ENCODE measurements at regions not wholly inside any gene's neighbourhood (a gene's known extent, or its start where the extent isn't known, plus 50 kb on each side); places are given as distances from the start of the nearest gene placed in this dataset.

DNA sequence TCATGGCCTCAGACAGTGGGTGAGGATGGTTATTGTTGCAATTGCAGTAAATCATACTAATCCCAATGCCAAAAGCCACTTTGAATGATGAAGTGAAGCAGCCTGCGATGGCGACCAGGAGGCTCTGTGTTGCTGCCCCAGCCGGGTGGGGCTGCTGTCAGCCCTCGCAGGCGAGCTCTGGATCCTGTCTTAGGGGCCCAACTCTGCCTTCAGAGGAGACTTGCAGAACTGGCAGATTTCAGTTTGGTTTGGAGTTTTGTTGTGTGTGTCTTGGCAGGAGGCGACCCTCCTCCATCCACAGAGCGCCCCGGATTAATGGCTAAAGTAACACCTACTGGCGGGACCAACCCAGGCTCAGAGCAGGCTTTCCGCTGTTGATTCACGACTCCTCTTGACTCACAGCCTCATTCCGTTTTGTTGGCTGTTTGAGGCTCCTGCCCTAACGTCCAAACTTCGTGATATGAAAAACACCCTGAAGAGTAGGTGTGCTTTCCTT, 67.9 kb upstream of the BMPER start:
- TF ChIP-seq, protein P1, sequence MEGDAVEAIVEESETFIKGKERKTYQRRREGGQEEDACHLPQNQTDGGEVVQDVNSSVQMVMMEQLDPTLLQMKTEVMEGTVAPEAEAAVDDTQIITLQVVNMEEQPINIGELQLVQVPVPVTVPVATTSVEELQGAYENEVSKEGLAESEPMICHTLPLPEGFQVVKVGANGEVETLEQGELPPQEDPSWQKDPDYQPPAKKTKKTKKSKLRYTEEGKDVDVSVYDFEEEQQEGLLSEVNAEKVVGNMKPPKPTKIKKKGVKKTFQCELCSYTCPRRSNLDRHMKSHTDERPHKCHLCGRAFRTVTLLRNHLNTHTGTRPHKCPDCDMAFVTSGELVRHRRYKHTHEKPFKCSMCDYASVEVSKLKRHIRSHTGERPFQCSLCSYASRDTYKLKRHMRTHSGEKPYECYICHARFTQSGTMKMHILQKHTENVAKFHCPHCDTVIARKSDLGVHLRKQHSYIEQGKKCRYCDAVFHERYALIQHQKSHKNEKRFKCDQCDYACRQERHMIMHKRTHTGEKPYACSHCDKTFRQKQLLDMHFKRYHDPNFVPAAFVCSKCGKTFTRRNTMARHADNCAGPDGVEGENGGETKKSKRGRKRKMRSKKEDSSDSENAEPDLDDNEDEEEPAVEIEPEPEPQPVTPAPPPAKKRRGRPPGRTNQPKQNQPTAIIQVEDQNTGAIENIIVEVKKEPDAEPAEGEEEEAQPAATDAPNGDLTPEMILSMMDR (IDR thresholded peaks at IDR 0.05 in 2 of 3, conservative IDR thresholded peaks at IDR 0.05 in 1 of 3; ENCODE audit: borderline replicate concordance in 1 of 3, insufficient read depth in 1 of 3, low read depth in 2 of 3, low read length in 2 of 3): no peak
- TF ChIP-seq POLR2AphosphoS5 (IDR thresholded peaks at IDR 0.05; ENCODE audit: low read depth, low read length) (no peak), POLR2A (IDR thresholded peaks at IDR 0.05; ENCODE audit: borderline replicate concordance, extremely low read depth, insufficient read depth, insufficient read length) (no peak)

Data from HCT116 (cell line).